ENCODE measurements at regions not wholly inside any gene's neighbourhood (a gene's known extent, or its start where the extent isn't known, plus 50 kb on each side); places are given as distances from the start of the nearest gene placed in this dataset.

GRCh38 chr6:115706981-115707380, 353.7 kb downstream of the FRK start (continued):
- TF ChIP-seq NANOG (IDR thresholded peaks at IDR 0.05; ENCODE audit: insufficient read depth, low read depth, low read length, poor library complexity, severe bottlenecking), result no peak
- no peak for TF ChIP-seq RNF2 (IDR thresholded peaks at IDR 0.05; ENCODE audit: borderline replicate concordance, low read depth, low read length, missing control alignments, poor library complexity, severe bottlenecking)
- TF ChIP-seq EP300 (IDR thresholded peaks at IDR 0.05; ENCODE audit: borderline replicate concordance in 1 of 2, low read depth in 2 of 2, low read length in 2 of 2), result no peak
- TF ChIP-seq CBX5 (IDR thresholded peaks at IDR 0.05; ENCODE audit: low read depth, low read length), result no peak
- TF ChIP-seq ASH2L (IDR thresholded peaks at IDR 0.05; ENCODE audit: low read length), result no peak
- TF ChIP-seq RXRA (IDR thresholded peaks at IDR 0.05; ENCODE audit: insufficient read depth, low read depth, low read length), result no peak
- TF ChIP-seq BACH1 (IDR thresholded peaks at IDR 0.05; ENCODE audit: low read length), result no peak
- TF ChIP-seq MAX (IDR thresholded peaks at IDR 0.05), result no peak
- TF ChIP-seq SRF (IDR thresholded peaks at IDR 0.05; ENCODE audit: low read depth, low read length), result no peak
- TF ChIP-seq RFX5 (IDR thresholded peaks at IDR 0.05; ENCODE audit: borderline replicate concordance, low read depth, low read length), result no peak
